ENCODE measurements at regions not wholly inside any gene's neighbourhood (a gene's known extent, or its start where the extent isn't known, plus 50 kb on each side); places are given as distances from the start of the nearest gene placed in this dataset.

DNA sequence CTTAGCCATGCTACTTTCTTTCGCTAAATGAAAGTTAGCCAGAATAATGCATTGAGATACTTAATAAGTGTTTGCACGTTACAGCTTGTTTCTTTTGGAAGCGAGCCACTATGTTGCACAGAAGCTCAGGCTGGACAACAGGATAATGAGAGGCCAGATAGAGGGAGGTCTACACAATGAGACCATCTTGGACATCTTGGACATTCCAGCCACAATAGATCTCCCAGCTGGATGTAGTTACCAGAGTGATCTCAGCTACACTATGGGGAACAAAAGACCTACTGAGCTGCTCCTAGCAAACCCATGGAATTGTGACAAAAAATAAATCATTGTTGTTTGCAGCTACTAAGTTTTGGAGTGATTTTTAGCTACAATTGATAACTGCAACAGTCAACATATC is 540.1 kb upstream of the SEMA6D start:
- Histone ChIP-seq H3K18ac (ENCODE audit: insufficient read length, low read depth, low read length) (no peak overlapping the region), H3K4me1 (ENCODE audit: insufficient read depth, low read length) (no peaks in the 10 kb centered on the region), H2BK5ac (ENCODE audit: insufficient read length, low read length) (no peak overlapping the region), H3K23me2 (ENCODE audit: insufficient read length, low read depth, low read length, poor library complexity, severe bottlenecking) (no peaks in the 10 kb centered on the region), H4K5ac (ENCODE audit: insufficient read length, low read depth, low read length) (no peak overlapping the region), H2BK20ac (ENCODE audit: low read depth, low read length, poor library complexity, severe bottlenecking) (no peak overlapping the region), H3K79me2 (ENCODE audit: insufficient read depth, low read length) (no peaks in the 10 kb centered on the region), H3K27ac (ENCODE audit: insufficient read length, low read depth, low read length) (no peak overlapping the region), H3K79me1 (ENCODE audit: insufficient read depth, low read depth, low read length, poor library complexity, severe bottlenecking) (no peaks in the 10 kb centered on the region), H3K27me3 (ENCODE audit: insufficient read depth, low read length) (peaks cover 2% of the 10 kb centered on the region; the same call in 1 of the 2 replicates), H2AFZ (ENCODE audit: low read length) (no peak overlapping the region), H3K14ac (ENCODE audit: insufficient read depth, low read length) (no peak overlapping the region), H3T11ph (ENCODE audit: low read length) (no peak overlapping the region), H2AK5ac (ENCODE audit: insufficient read length, low read length) (no peak overlapping the region), H2BK120ac (ENCODE audit: low read depth, low read length, poor library complexity, severe bottlenecking) (no peak overlapping the region), H2BK15ac (ENCODE audit: low read depth, low read length) (no peak overlapping the region), H3K56ac (ENCODE audit: insufficient read length, low read depth, low read length) (no peak overlapping the region), H2BK12ac (ENCODE audit: insufficient read length, low read depth, low read length) (no peak overlapping the region), H3K4ac (ENCODE audit: low read depth, low read length) (no peak overlapping the region), H4K20me1 (ENCODE audit: control insufficient read depth, insufficient read depth, insufficient read length) (peaks cover 3% of the 10 kb centered on the region), H3K4me2 (ENCODE audit: insufficient read depth, insufficient read length, low read length) (no peak overlapping the region), H3K23ac (ENCODE audit: insufficient read length, low read depth, low read length) (no peak overlapping the region), H4K8ac (replicated peaks; ENCODE audit: insufficient read length, low read depth, low read length) (no peak overlapping the region), H3K9me3 (ENCODE audit: control insufficient read depth, low read depth, low read length) (no peaks in the 10 kb centered on the region), H3K9ac (ENCODE audit: extremely low read depth, insufficient read length, low read length) (no peak overlapping the region), H4K91ac (ENCODE audit: insufficient read length, low read depth, low read length) (no peak overlapping the region)
- H3K4me1 Mint-ChIP-seq, result no peaks in the 10 kb centered on the region
- no peak for DNase-seq
- no peak overlapping the region for H3K27ac Mint-ChIP-seq
- peaks cover 24% of the 10 kb centered on the region for H3K27me3 Mint-ChIP-seq (ENCODE audit: low read depth)
- H3K36me3 Mint-ChIP-seq (ENCODE audit: insufficient read depth in 1 of 3, low read depth in 3 of 3), result peaks cover 0 to 8% (median 0%) of the 10 kb centered on the region in 3 experiments; a peak in 2 of 7 replicates
- TF ChIP-seq, protein P1, sequence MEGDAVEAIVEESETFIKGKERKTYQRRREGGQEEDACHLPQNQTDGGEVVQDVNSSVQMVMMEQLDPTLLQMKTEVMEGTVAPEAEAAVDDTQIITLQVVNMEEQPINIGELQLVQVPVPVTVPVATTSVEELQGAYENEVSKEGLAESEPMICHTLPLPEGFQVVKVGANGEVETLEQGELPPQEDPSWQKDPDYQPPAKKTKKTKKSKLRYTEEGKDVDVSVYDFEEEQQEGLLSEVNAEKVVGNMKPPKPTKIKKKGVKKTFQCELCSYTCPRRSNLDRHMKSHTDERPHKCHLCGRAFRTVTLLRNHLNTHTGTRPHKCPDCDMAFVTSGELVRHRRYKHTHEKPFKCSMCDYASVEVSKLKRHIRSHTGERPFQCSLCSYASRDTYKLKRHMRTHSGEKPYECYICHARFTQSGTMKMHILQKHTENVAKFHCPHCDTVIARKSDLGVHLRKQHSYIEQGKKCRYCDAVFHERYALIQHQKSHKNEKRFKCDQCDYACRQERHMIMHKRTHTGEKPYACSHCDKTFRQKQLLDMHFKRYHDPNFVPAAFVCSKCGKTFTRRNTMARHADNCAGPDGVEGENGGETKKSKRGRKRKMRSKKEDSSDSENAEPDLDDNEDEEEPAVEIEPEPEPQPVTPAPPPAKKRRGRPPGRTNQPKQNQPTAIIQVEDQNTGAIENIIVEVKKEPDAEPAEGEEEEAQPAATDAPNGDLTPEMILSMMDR (conservative IDR thresholded peaks at IDR 0.05), result no peak
- H3K9me3 Mint-ChIP-seq, result peaks cover 0 to 4% of the 10 kb centered on the region in 2 experiments; a peak in 2 of 5 replicates
- WGBS (ENCODE audit: extremely low coverage, insufficient read length, low lambda C conversion rate), result no CpG with 5 or more reads among the region's 3 CpGs
- H3K4me3 Mint-ChIP-seq, result no peak overlapping the region

Data from H9 (cell line).